Calu3 (cell line): ENCODE measurements at regions not wholly inside any gene's neighbourhood (a gene's known extent, or its start where the extent isn't known, plus 50 kb on each side); places are given as distances from the start of the nearest gene placed in this dataset.

Experiments used
- BruUV-seq: library from RNA; stranded (reverse); fragments of 400-500 nt; replicated peaks from 2 replicates; lab custom pipeline; 2021; lab: Mats Ljungman, UMichigan
- CTCF ChIA-PET: fragments of 300-600 bp; sonication (Branson Sonifier 250); formaldehyde crosslinking; loops from one replicate; lab custom pipeline; 2022; ENCODE audit warnings: antibody characterized with exemption; lab: Charles Lee
- DNase-seq: peaks from one replicate; pipeline ENCODE4 v3.0.0; 2022
- H3K27ac Mint-ChIP-seq: one replicate; pipeline ENCODE4 v1.8.0; 2022; ENCODE audit warnings: mixed read lengths; ENCODE audit not compliant: unreplicated experiment
- H3K27me3 Mint-ChIP-seq: one replicate; pipeline ENCODE4 v1.8.0; 2022; ENCODE audit warnings: mixed read lengths; ENCODE audit not compliant: unreplicated experiment
- H3K36me3 Mint-ChIP-seq: one replicate; pipeline ENCODE4 v1.8.0; 2022; ENCODE audit warnings: mild to moderate bottlenecking, moderate library complexity, mixed read lengths; ENCODE audit not compliant: insufficient read depth, unreplicated experiment
- H3K4me1 Mint-ChIP-seq: one replicate; pipeline ENCODE4 v1.8.0; 2022; ENCODE audit warnings: mild to moderate bottlenecking, low read depth, mixed read lengths; ENCODE audit not compliant: unreplicated experiment
- H3K4me3 Mint-ChIP-seq: one replicate; pipeline ENCODE4 v1.8.0; 2022; ENCODE audit warnings: mild to moderate bottlenecking, low read depth, moderate library complexity, mixed read lengths; ENCODE audit not compliant: unreplicated experiment
- H3K9me3 Mint-ChIP-seq: one replicate; pipeline ENCODE4 v1.8.0; 2022; ENCODE audit warnings: low read depth, mixed read lengths; ENCODE audit not compliant: unreplicated experiment
- CTCF ChIP-seq: fragments of 200-600 bp; IDR thresholded peaks from one replicate; pipeline ENCODE4 v1.8.0; 2022; ENCODE audit warnings: antibody characterized with exemption; ENCODE audit not compliant: unreplicated experiment
- intact Hi-C: fragments of 100-400 bp; cut with micrococcal nuclease; formaldehyde crosslinking; loops from one replicate; pipeline ENCODE4 v1.10.0; 2022; ENCODE audit not compliant: unreplicated experiment

DNA sequence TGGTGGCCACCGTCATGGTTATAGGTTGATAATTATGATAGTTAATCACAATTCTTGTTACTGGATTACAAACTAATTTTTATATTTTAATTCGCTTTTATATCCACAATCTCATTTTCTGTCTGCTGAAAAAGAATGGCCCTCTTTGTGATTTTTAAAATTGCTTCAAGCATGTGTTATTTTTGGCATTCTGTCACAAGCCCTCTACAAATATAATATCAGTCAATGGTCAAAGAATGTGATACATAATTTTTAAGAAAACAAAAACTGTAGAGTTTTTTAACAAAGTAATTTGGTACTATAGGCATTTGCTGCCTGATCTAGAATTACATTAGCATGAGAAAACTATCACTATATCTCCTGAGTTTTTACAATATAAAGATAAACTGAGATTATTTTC lies 352.0 kb upstream of the TMTC1 start:
- Mint-ChIP-seq H3K4me1 (no peaks in the 10 kb centered on the region), H3K27me3 (no peaks in the 10 kb centered on the region), H3K27ac (no peak overlapping the region), H3K9me3 (peaks cover 3% of the 10 kb centered on the region), H3K4me3 (no peak overlapping the region), H3K36me3 (no peaks in the 10 kb centered on the region)
- CTCF ChIA-PET = no interaction called here
- intact Hi-C loops = no loop called here
- DNase-seq = no peak
- TF ChIP-seq CTCF = no peak
- BruUV-seq = no TSS peak

GRCh38 chr12:30134229-30134628 lies 350.5 kb upstream of the TMTC1 start:
- no peak overlapping the region for H3K4me3 Mint-ChIP-seq
- CTCF ChIA-PET = interaction anchor here (0.7 to 1.4 kb wide), 2 partner anchors 524 to 613 kb away, joined by 4 to 7 read pairs; no protein-coding TSS in a partner anchor
- H3K27ac Mint-ChIP-seq = no peak overlapping the region
- no TSS peak for BruUV-seq
- H3K27me3 Mint-ChIP-seq = no peaks in the 10 kb centered on the region
- no peak for DNase-seq
- no peaks in the 10 kb centered on the region for H3K36me3 Mint-ChIP-seq
- peaks cover 3% of the 10 kb centered on the region for H3K9me3 Mint-ChIP-seq
- H3K4me1 Mint-ChIP-seq = no peaks in the 10 kb centered on the region
- peak; percentile 22 for TF ChIP-seq CTCF
- intact Hi-C loops = loop anchor here (1.0 kb wide), 1 partner anchor 582 kb away; no protein-coding TSS in a partner anchor

DNA sequence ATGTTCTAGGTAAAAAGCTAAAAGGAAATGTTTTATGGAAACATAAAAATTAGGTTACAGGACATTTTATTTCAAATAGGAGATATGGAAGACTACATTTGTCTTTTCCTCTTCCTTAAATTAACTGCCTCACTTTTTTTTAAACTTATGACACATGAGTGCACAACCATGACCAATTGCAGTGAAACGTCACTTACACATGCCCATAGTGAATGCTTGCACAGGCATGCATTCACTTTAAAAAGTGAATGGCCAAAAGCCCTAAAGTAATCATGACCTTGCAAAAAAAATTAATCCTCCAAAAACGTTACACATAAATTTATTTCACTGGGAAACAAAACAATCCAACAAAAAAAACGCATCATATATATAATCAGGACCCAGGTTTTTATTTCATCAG lies 343.2 kb upstream of the TMTC1 start:
- intact Hi-C loops = no loop called here
- no peak for TF ChIP-seq CTCF
- CTCF ChIA-PET = no interaction called here
- Mint-ChIP-seq H3K27me3 (no peaks in the 10 kb centered on the region), H3K36me3 (no peaks in the 10 kb centered on the region), H3K4me1 (no peaks in the 10 kb centered on the region), H3K9me3 (no peaks in the 10 kb centered on the region), H3K4me3 (no peak overlapping the region), H3K27ac (no peak overlapping the region)
- no TSS peak for BruUV-seq
- no peak for DNase-seq

DNA sequence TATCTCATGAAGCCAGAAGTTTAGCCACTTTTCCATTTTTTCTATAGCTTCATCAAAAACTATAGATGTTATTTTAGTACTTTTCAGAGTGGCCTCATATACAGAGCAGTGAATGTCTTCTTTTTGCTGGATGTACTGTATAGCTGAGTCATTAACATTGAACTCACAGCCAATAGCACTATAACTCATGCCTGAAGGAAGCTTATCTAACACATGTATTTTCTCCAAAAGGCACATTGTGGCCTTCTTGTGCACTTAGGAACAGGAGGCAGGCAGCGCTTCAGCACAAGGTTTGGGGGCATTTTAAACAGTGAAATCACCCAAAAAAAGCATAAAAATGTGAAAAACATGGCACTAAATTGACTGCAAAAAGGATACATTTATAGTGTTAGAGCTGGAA lies 336.8 kb upstream of the TMTC1 start:
- intact Hi-C loops = no loop called here
- BruUV-seq = no TSS peak
- no peaks in the 10 kb centered on the region for H3K27me3 Mint-ChIP-seq
- no peaks in the 10 kb centered on the region for H3K4me1 Mint-ChIP-seq
- CTCF ChIA-PET = no interaction called here
- TF ChIP-seq CTCF = no peak
- no peaks in the 10 kb centered on the region for H3K36me3 Mint-ChIP-seq
- no peak overlapping the region for H3K4me3 Mint-ChIP-seq
- DNase-seq = no peak
- no peak overlapping the region for H3K27ac Mint-ChIP-seq
- no peaks in the 10 kb centered on the region for H3K9me3 Mint-ChIP-seq
